ENCODE measurements at regions not wholly inside any gene's neighbourhood (a gene's known extent, or its start where the extent isn't known, plus 50 kb on each side); places are given as distances from the start of the nearest gene placed in this dataset.

DNA sequence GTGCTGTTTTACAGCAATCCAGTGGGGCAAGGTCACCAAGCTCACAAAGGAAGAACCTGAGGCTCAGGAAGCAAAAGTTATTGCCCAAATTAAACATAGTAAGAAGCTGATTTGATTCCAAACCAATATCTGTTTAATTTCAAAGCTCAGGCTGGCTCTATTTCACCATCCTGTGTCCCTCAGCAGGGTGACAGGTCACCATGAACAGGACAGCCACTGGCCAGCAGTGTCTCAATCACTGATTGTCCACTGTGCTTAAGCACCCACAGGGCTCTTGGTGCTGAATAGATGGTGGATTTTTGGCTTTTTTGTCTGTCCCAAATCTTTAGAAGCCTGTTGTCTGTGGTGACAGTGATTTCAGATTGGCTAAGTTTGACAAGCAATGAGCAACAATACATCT, 146.4 kb upstream of the ZNF32 start:
- TF ChIP-seq, protein P1, sequence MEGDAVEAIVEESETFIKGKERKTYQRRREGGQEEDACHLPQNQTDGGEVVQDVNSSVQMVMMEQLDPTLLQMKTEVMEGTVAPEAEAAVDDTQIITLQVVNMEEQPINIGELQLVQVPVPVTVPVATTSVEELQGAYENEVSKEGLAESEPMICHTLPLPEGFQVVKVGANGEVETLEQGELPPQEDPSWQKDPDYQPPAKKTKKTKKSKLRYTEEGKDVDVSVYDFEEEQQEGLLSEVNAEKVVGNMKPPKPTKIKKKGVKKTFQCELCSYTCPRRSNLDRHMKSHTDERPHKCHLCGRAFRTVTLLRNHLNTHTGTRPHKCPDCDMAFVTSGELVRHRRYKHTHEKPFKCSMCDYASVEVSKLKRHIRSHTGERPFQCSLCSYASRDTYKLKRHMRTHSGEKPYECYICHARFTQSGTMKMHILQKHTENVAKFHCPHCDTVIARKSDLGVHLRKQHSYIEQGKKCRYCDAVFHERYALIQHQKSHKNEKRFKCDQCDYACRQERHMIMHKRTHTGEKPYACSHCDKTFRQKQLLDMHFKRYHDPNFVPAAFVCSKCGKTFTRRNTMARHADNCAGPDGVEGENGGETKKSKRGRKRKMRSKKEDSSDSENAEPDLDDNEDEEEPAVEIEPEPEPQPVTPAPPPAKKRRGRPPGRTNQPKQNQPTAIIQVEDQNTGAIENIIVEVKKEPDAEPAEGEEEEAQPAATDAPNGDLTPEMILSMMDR (IDR thresholded peaks at IDR 0.05), result no peak
- TF ChIP-seq POLR2A (IDR thresholded peaks at IDR 0.05), result no peak

Measured in tibial nerve (tissue), 3 donors.